Body of pancreas (tissue), 4 donors: ENCODE measurements at regions not wholly inside any gene's neighbourhood (a gene's known extent, or its start where the extent isn't known, plus 50 kb on each side); places are given as distances from the start of the nearest gene placed in this dataset.
"Not testable (repeated sequence)": the region's sequence is repeated elsewhere in the genome, so short reads cannot be mapped to it uniquely, and the experiment has no call there.

Source experiments
- ATAC-seq: fragments of 150-250 bp; one replicate; pipeline ENCODE4 v1.9.1; 2016
- DNase-seq, 4 donors: peaks; one replicate each; pipeline ENCODE4 v3.0.0-alpha.2; 2019
- H3K27ac ChIP-seq, 4 donors: fragments of 200-600 bp; sonication (generic); 1 replicate in 3 of 4; 2 replicates in 1 of 4; pipeline versions ENCODE4 v1.5.1 to v1.6.1; 2016 to 2019; ENCODE audit warnings: mild to moderate bottlenecking in 1 of 4, mixed read lengths in 1 of 4, moderate library complexity in 1 of 4
- H3K27me3 ChIP-seq, 2 donors: fragments of 200-600 bp; sonication (generic); one replicate each; pipeline ENCODE4 v1.6.0; 2016; ENCODE audit warnings: mild to moderate bottlenecking in 1 of 2
- H3K36me3 ChIP-seq, 2 donors: fragments of 200-600 bp; sonication (generic); replicated peaks in 1 of 2; 2 replicates each; pipeline ENCODE4 v1.5.1; 2016; ENCODE audit warnings: low read depth in 2 of 2; ENCODE audit not compliant: insufficient read depth in 1 of 2
- H3K4me1 ChIP-seq: fragments of 200-600 bp; sonication (generic); one replicate; pipeline ENCODE4 v1.6.0; 2016
- H3K4me3 ChIP-seq, 2 donors: fragments of 200-600 bp; sonication (generic); 1 replicate in 1 of 2; 2 replicates in 1 of 2; pipeline ENCODE4 v1.5.1; 2016 to 2019
- H3K9me3 ChIP-seq, 3 donors: fragments of 200-600 bp; sonication (generic); 1 replicate in 2 of 3; 2 replicates in 1 of 3; pipeline ENCODE4 v1.5.1; 2016
- POLR2A ChIP-seq, 3 donors: fragments of 450-650 bp; IDR thresholded peaks; one replicate each; pipeline ENCODE4 v1.6.1; 2016; ENCODE audit warnings: antibody characterized with exemption in 3 of 3, mild to moderate bottlenecking in 2 of 3
- WGBS, 2 donors: methylation state at CpG; one replicate each; pipeline ENCODE4 v1.1.5; 2017; 5-methylcytosine and 5-hydroxymethylcytosine counted together
- intact Hi-C: fragments of 100-400 bp; cut with DNase I; formaldehyde crosslinking; loops from one replicate; pipeline ENCODE4 v1.15.1; 2023
- TF ChIP-seq, protein P1 (sequence below), 7 experiments: fragments of 450-650 bp in 4 of 7; fragments of 200-600 bp in 3 of 7; sonication (generic) in 3 of 7; IDR thresholded peaks; one replicate each; pipeline ENCODE4 v1.5.1; 2016 to 2019; ENCODE audit warnings: antibody characterized with exemption in 7 of 7

DNA sequence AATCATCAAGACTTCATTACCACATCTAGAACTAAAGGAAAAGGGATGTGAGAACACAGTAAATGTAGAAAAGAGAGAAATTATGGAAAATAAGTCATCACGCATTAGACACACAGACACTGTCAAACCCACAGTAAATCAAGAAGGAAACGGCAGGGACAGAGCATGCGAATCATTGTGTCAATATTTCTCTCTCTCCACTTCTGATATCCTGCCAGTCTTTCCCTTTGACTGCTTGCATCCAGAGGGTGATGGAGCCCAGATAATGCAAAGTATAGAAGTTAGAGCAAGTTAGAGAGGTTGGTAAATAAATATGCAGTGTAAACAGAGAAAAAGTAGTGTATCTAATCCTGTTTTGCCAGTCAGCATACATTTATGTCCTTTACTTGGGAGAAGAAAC is 706.8 kb upstream of the ANO3 start:
- TF ChIP-seq POLR2A (IDR thresholded peaks at IDR 0.05), result no peak
- TF ChIP-seq, protein P1, sequence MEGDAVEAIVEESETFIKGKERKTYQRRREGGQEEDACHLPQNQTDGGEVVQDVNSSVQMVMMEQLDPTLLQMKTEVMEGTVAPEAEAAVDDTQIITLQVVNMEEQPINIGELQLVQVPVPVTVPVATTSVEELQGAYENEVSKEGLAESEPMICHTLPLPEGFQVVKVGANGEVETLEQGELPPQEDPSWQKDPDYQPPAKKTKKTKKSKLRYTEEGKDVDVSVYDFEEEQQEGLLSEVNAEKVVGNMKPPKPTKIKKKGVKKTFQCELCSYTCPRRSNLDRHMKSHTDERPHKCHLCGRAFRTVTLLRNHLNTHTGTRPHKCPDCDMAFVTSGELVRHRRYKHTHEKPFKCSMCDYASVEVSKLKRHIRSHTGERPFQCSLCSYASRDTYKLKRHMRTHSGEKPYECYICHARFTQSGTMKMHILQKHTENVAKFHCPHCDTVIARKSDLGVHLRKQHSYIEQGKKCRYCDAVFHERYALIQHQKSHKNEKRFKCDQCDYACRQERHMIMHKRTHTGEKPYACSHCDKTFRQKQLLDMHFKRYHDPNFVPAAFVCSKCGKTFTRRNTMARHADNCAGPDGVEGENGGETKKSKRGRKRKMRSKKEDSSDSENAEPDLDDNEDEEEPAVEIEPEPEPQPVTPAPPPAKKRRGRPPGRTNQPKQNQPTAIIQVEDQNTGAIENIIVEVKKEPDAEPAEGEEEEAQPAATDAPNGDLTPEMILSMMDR (IDR thresholded peaks at IDR 0.05), result no peak
- Histone ChIP-seq H3K9me3 (no peaks in the 10 kb centered on the region), H3K4me1 (no peaks in the 10 kb centered on the region), H3K36me3 (no peaks in the 10 kb centered on the region), H3K27me3 (no peaks in the 10 kb centered on the region), H3K4me3 (no peak overlapping the region), H3K27ac (no peak overlapping the region)
- WGBS, 2 donors, result 43 to 49% methylated on average over 3 of the region's 3 CpGs
- intact Hi-C loops, result no loop called here
- no peak for ATAC-seq
- no peak for DNase-seq

DNA sequence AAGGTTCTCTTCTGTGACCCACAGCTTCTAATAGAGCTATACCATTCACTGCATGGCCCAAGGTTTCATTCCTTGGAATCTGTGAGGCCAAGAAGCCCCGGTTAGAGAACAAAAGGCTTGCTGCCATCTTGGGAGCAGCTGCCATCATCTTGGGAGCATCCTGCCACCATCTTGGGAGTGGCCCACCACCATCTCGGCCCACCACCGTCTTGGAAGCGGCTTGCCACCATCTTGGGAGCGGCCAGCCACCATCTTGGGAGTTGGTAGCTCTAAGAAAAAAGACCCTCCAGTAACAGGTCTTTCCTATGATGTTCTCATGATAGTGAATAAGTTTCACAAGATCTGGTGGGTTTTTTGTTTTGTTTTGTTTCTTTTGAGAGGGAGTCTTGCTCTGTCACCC is 703.9 kb upstream of the ANO3 start:
- no peak for ATAC-seq
- Histone ChIP-seq H3K4me1 (no peaks in the 10 kb centered on the region), H3K27ac (no peak overlapping the region), H3K4me3 (no peak overlapping the region), H3K27me3 (no peaks in the 10 kb centered on the region), H3K36me3 (no peaks in the 10 kb centered on the region), H3K9me3 (no peaks in the 10 kb centered on the region)
- DNase-seq, result no peak
- 74 to 95% methylated on average over 5 of the region's 5 CpGs for whole genome bisulfite sequencing, 2 donors
- intact Hi-C loops, result no loop called here
- TF ChIP-seq, protein P1 (IDR thresholded peaks at IDR 0.05), result no peak
- no peak for TF ChIP-seq POLR2A (IDR thresholded peaks at IDR 0.05)

DNA sequence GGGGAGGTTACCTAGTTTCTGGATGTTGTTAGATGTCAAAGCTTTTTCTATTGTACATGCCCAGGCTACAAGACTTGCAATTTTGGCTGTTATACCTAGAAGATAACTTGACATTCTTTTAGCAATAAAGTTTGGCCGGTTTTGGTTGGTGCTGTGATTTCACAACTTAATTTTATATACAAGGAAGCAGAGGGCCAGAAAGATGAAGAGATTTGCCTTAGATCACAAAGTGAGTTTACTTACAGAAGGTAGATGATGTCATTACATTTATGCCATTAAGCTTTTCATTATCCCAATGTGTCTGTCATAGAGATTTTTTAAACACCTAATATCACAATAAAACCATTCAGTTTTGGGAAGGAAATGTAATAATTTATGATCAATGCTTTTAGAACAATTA is 698.7 kb upstream of the ANO3 start:
- Histone ChIP-seq H3K27me3 (no peaks in the 10 kb centered on the region), H3K9me3 (no peaks in the 10 kb centered on the region), H3K4me3 (no peak overlapping the region), H3K4me1 (no peaks in the 10 kb centered on the region), H3K27ac (no peak overlapping the region), H3K36me3 (no peaks in the 10 kb centered on the region)
- DNase-seq, result no peak
- intact Hi-C loops, result no loop called here
- TF ChIP-seq, protein P1 (IDR thresholded peaks at IDR 0.05), result no peak
- no peak for TF ChIP-seq POLR2A (IDR thresholded peaks at IDR 0.05)
- 50 to 65% methylated on average over 1 of the region's 1 CpG for WGBS, 2 donors
- no peak for ATAC-seq

DNA sequence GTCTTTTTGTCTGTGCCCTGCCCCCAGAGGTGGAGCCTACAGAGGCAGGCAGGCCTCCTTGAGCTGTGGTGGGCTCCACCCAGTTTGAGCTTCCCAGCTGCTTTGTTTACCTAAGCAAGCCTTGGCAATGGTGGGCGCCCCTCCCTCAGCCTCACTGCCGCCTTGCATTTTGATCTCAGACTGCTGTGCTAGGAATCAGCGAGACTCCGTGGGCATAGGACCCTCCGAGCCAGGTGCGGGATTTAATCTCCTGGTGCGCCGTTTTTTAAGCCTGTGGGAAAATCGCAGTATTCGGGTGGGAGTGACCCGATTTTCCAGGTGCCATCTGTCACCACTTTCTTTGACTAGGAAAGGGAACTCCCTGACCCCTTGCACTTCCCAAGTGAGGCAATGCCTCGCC is 682.7 kb upstream of the ANO3 start:
- ATAC-seq, intact Hi-C loops: not testable (repeated sequence)

DNA sequence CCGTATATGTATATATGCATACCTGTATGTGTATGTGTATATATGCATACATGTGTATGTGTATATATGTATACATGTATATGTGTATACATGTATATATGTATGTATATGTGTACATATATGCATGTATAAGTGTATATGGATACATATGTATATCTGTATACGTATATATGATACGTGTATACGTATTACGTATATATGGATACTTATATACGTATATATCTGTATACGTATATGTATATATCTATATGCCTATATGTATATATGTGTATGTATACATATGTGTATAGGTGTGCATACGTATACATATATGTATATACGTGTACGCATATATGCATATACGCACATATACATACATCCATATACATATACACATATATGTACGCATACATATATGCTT is 681.6 kb upstream of the ANO3 start:
- DNase-seq, result no peak
- Histone ChIP-seq H3K27ac (no peak overlapping the region), H3K27me3 (no peaks in the 10 kb centered on the region), H3K4me1 (no peaks in the 10 kb centered on the region), H3K4me3 (no peak overlapping the region), H3K36me3 (no peaks in the 10 kb centered on the region), H3K9me3 (no peaks in the 10 kb centered on the region)
- no peak for ATAC-seq
- 89 to 91% methylated on average over 12 of the region's 12 CpGs for WGBS, 2 donors
- TF ChIP-seq POLR2A (IDR thresholded peaks at IDR 0.05), result no peak
- TF ChIP-seq, protein P1 (IDR thresholded peaks at IDR 0.05), result no peak
- intact Hi-C loops, result no loop called here

More for the DNA sequence above, 682.7 kb upstream of the ANO3 start:
- H3K4me3 ChIP-seq, H3K27me3 ChIP-seq, H3K4me1 ChIP-seq, H3K27ac ChIP-seq, H3K36me3 ChIP-seq, DNase-seq, H3K9me3 ChIP-seq: not testable (repeated sequence)
- 86 to 96% methylated on average over 12 of the region's 12 CpGs for WGBS, 2 donors
